ENCODE measurements at regions not wholly inside any gene's neighbourhood (a gene's known extent, or its start where the extent isn't known, plus 50 kb on each side); places are given as distances from the start of the nearest gene placed in this dataset.

DNA sequence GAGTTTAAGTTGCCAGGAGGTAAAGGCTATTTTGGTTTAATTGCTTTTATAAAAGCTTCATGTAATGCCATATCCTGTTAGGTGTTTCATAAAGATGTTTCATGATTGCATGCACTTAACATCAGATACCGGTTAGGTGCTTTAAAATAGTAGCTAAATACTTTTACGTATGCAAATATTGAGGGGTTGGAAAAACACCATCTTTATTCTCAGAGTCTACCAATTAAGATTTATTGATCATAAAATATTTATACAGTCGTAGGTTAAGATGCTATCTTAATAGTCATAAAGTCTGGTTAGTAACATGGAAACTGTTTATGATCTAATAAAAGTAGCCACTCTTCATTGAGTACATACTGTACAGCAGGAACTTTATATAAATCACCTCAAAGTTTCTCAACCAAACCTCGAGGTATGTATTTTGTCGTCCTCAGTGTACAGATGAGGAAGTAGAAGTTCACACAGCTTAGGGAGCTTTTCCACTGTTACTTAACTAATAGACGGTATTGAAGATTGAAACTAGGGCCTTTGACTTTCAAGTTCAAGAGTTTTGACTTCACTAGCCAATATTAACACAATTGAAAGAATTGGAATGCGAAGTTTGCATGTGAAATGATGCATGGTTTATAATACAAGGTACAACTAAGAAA is 897.1 kb downstream of the GATA3 start:
- Histone ChIP-seq H4K20me1 (ENCODE audit: insufficient read depth, low read length) (no peaks in the 10 kb centered on the region), H3F3A (ENCODE audit: insufficient read depth, low read length) (no peaks in the 10 kb centered on the region), H2AFZ (ENCODE audit: low read length) (no peak overlapping the region), H3K27ac (ENCODE audit: low read depth, low read length, poor library complexity, severe bottlenecking) (no peak overlapping the region), H3K27me3 (ENCODE audit: insufficient read depth, low read length) (no peaks in the 10 kb centered on the region), H3K9ac (ENCODE audit: low read length) (no peak overlapping the region), H3K9me3 (ENCODE audit: low read length) (no peaks in the 10 kb centered on the region), H3K4me3 (ENCODE audit: low read depth, low read length, poor library complexity, severe bottlenecking) (no peak overlapping the region), H3K36me3 (ENCODE audit: insufficient read depth, low read length) (no peaks in the 10 kb centered on the region), H3K4me1 (ENCODE audit: insufficient read depth, low read length, severe bottlenecking) (no peaks in the 10 kb centered on the region), H3K4me2 (ENCODE audit: low read length) (no peak overlapping the region), H3K9me2 (ENCODE audit: low read depth, low read length) (no peaks in the 10 kb centered on the region), H3K79me2 (ENCODE audit: insufficient read depth, low read length) (no peaks in the 10 kb centered on the region)
- TF ChIP-seq, protein P1, sequence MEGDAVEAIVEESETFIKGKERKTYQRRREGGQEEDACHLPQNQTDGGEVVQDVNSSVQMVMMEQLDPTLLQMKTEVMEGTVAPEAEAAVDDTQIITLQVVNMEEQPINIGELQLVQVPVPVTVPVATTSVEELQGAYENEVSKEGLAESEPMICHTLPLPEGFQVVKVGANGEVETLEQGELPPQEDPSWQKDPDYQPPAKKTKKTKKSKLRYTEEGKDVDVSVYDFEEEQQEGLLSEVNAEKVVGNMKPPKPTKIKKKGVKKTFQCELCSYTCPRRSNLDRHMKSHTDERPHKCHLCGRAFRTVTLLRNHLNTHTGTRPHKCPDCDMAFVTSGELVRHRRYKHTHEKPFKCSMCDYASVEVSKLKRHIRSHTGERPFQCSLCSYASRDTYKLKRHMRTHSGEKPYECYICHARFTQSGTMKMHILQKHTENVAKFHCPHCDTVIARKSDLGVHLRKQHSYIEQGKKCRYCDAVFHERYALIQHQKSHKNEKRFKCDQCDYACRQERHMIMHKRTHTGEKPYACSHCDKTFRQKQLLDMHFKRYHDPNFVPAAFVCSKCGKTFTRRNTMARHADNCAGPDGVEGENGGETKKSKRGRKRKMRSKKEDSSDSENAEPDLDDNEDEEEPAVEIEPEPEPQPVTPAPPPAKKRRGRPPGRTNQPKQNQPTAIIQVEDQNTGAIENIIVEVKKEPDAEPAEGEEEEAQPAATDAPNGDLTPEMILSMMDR (IDR thresholded peaks at IDR 0.05; ENCODE audit: low read length) = no peak
- TF ChIP-seq EZH2 (IDR thresholded peaks at IDR 0.05; ENCODE audit: borderline replicate concordance, low read length) = no peak

DNA sequence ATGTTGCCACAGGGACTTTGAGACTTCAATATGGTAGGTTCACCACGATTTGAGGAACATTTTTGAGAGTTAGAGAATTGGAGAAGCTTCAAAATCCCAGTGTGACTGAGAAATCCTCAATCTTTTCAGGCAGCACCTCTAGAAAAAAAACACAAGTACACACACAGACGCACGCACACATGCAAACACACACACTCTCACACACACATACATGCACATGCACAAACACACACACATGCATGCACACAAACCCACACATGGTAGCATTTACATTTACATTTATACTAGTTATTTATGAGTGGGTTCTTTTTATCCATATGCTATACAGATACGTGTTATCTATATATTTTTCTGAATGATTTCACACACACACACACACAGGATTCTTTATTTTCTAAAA is 901.9 kb downstream of the GATA3 start:
- H3K4me2 ChIP-seq (ENCODE audit: low read length) = no peak overlapping the region
- H3K27ac ChIP-seq (ENCODE audit: low read depth, low read length, poor library complexity, severe bottlenecking) = no peak overlapping the region
- no peaks in the 10 kb centered on the region for H3K9me2 ChIP-seq (ENCODE audit: low read depth, low read length)
- no peaks in the 10 kb centered on the region for H3K9me3 ChIP-seq (ENCODE audit: low read length)
- H3F3A ChIP-seq (ENCODE audit: insufficient read depth, low read length) = no peaks in the 10 kb centered on the region
- H3K9ac ChIP-seq (ENCODE audit: low read length) = no peak overlapping the region
- no peaks in the 10 kb centered on the region for H3K4me1 ChIP-seq (ENCODE audit: insufficient read depth, low read length, severe bottlenecking)
- H3K27me3 ChIP-seq (ENCODE audit: insufficient read depth, low read length) = no peaks in the 10 kb centered on the region
- no peaks in the 10 kb centered on the region for H3K79me2 ChIP-seq (ENCODE audit: insufficient read depth, low read length)
- H3K36me3 ChIP-seq (ENCODE audit: insufficient read depth, low read length) = no peaks in the 10 kb centered on the region
- no peak overlapping the region for H2AFZ ChIP-seq (ENCODE audit: low read length)
- TF ChIP-seq EZH2 (IDR thresholded peaks at IDR 0.05; ENCODE audit: borderline replicate concordance, low read length) = no peak
- TF ChIP-seq, protein P1 (IDR thresholded peaks at IDR 0.05; ENCODE audit: low read length) = no peak
- no peak overlapping the region for H3K4me3 ChIP-seq (ENCODE audit: low read depth, low read length, poor library complexity, severe bottlenecking)
- no peaks in the 10 kb centered on the region for H4K20me1 ChIP-seq (ENCODE audit: insufficient read depth, low read length)

DNA sequence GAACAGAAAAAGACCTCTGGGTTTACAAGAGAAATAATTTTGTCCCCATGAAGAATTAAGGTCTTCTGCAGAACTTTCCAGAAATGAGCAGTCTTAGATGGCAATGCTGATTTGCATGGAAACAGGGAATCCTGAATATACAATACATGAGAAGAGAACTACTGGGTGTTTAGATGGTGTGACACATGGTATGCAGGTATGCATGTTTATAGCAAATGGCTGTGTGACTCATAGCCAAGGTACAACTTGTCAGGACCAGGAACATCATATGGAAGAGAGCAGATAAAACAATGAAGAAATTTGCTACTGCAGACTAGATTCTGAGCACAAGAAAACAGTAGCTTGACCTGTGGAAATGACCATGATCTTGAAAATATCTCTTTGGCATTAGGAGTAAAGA is 907.8 kb downstream of the GATA3 start:
- no peak overlapping the region for H3K9ac ChIP-seq (ENCODE audit: low read length)
- H4K20me1 ChIP-seq (ENCODE audit: insufficient read depth, low read length) = no peaks in the 10 kb centered on the region
- H3K4me2 ChIP-seq (ENCODE audit: low read length) = no peak overlapping the region
- no peaks in the 10 kb centered on the region for H3K27me3 ChIP-seq (ENCODE audit: insufficient read depth, low read length)
- H3K36me3 ChIP-seq (ENCODE audit: insufficient read depth, low read length) = no peaks in the 10 kb centered on the region
- H3K4me3 ChIP-seq (ENCODE audit: low read depth, low read length, poor library complexity, severe bottlenecking) = no peak overlapping the region
- no peaks in the 10 kb centered on the region for H3K79me2 ChIP-seq (ENCODE audit: insufficient read depth, low read length)
- no peaks in the 10 kb centered on the region for H3K9me3 ChIP-seq (ENCODE audit: low read length)
- H3F3A ChIP-seq (ENCODE audit: insufficient read depth, low read length) = no peaks in the 10 kb centered on the region
- no peak overlapping the region for H2AFZ ChIP-seq (ENCODE audit: low read length)
- H3K27ac ChIP-seq (ENCODE audit: low read depth, low read length, poor library complexity, severe bottlenecking) = no peak overlapping the region
- H3K9me2 ChIP-seq (ENCODE audit: low read depth, low read length) = no peaks in the 10 kb centered on the region
- H3K4me1 ChIP-seq (ENCODE audit: insufficient read depth, low read length, severe bottlenecking) = no peaks in the 10 kb centered on the region
- TF ChIP-seq, protein P1 (IDR thresholded peaks at IDR 0.05; ENCODE audit: low read length) = no peak
- no peak for TF ChIP-seq EZH2 (IDR thresholded peaks at IDR 0.05; ENCODE audit: borderline replicate concordance, low read length)
